UCSD-AML1 (cell line): ENCODE measurements at regions not wholly inside any gene's neighbourhood (a gene's known extent, or its start where the extent isn't known, plus 50 kb on each side); places are given as distances from the start of the nearest gene placed in this dataset.
"Not testable (repeated sequence)": the region's sequence is repeated elsewhere in the genome, so short reads cannot be mapped to it uniquely, and the experiment has no call there.

Experiments used
- DNase-seq: peaks from one replicate; lab custom pipeline; 2025; ENCODE audit not compliant: unreplicated experiment; lab: John Stamatoyannopoulos, UW

DNA sequence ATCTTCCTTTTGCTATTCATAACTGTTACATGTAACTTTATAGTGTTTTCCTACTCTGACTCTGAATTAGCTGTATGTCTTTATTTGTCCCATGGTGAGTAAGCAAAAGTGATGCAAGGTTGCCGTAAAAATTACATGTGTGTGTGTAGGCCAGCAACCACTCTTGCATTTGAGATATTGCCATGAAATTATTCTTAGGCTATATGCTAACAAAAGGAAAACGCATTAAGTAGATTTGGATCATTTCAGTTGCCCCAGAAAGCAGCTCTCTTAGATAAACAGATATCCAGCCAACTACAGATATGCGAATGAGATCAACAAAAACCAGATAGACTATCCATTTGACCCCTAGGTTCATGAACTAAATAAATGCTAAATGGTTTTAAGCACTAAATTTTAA, 73.6 kb downstream of the CYLC2 start:
- no peak for DNase-seq

DNA sequence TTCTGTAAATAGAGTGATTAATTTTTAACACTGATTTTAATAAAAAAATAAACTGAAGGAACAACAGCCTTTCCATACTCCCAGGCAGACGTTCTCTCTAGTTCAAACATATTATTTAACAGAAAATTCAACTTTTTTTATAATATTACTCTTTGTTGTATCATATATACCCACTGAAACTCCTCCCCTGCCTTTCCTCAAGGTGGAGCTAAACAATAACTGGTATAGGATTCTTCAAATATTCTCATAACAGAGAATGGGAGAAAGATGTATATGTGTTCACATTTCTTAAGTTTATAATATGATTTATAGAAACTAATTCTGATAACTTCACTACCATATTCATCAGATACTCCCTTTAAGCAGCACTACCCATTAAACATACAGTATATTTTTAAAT, 83.4 kb downstream of the CYLC2 start:
- no peak for DNase-seq

DNA sequence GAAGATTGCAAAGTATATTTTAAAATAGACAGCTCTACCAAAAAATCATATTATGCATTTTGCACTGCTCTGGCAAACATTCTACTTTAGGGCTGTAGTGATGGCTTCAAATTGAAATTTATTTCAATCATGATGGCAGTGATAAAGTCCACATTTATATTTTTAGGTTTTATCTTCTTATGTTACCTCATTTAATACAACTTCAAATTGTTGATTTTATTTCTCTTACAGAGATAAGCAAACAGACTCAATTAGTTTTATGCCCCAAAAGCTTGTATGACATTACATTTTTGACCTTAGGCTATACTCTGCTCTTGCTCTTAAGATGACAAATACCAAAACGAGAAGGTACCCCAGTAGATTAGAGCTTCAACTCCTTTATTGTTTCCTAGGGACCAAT, 87.4 kb downstream of the CYLC2 start:
- no peak for DNase-seq

DNA sequence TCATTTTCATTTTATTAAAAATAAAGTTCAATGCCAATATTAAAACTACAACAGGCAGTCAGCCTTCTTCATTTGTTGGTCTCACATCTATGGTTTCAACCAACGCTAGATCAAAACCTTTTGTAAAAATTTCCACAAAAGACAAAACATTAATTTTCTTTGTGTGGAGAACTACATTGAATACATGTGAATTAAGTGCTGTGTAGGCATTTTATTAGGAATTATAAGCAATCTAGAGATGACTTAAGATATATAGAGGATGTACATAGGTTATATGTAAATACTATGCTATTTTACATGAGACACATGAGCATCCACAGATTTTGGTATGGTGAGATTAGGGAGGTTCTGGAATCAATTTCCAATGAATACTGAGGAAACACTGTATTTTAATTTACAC, 94.2 kb downstream of the CYLC2 start:
- no peak for DNase-seq

DNA sequence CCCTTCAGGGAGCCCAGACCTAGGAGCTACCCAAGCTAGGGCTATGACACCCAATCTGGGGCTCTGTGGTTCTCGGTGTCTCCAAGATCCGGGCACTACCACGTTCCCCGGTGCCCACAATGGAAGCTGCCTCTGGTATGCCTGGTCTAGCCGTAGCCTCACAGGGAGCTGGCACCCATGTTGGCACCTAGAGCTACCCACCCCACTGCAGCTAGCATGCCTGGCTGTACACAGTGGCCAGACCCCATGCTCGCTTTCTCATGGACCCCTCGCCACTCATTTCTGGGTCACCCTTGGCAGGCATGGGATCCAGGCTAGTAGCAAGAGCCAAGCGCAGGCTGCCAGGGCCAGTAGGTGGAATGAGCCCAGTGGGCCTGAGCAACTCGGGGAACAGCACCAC, 109.0 kb downstream of the CYLC2 start:
- DNase-seq: no peak

DNA sequence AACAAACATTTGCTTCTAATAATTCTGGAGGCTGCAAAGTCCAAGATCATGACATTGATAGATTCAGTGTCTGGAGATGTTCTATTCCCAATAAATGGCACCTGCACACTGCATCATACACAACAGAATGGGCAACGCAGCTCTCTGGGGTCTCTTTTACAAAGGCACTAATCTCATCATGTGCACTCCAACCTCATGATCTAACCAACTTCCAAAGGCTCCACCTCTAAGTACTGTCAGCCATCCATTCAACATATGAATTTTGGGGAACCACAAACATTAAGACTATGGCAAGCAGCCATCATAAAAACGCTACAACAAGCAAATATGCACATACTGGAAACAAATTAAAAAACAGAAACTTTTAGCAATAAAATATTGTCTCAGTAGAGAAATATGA, 121.1 kb downstream of the CYLC2 start:
- no peak for DNase-seq

DNA sequence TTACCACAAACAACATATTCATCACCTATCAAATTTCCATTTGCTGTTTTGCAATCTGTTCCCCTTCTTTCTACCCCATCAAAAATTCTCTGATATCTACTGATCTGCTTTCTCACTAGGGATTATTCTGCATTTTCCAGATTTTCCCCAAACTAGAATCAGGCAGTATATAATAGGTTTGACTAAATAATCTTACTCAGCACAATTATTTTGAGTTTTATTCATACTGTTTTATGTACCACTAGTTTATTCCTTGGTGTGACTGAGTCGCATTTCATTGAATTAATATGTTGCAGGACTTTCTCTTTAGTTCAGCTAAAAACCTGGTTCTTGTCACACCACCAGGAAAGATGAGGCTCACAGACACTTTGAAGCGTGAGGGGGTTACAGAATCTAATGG, 131.4 kb downstream of the CYLC2 start:
- no peak for DNase-seq

DNA sequence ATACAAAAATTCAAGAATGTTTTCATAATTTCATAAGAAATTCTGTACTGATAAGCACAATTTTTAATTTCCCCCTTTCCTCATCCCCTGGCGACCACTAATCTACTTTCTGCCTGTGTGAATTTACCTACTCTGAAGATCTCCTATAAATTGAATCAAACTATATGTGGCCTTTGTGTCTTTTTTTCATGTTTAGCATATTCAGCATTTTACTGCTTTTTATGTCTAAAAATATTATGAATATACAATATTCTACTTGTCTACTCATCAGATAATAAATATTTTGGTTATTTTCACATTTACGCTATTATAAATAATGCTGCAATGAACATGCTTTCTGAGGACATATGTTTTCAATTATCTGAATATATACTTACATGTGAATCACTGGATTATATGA, 144.8 kb downstream of the CYLC2 start:
- no peak for DNase-seq

DNA sequence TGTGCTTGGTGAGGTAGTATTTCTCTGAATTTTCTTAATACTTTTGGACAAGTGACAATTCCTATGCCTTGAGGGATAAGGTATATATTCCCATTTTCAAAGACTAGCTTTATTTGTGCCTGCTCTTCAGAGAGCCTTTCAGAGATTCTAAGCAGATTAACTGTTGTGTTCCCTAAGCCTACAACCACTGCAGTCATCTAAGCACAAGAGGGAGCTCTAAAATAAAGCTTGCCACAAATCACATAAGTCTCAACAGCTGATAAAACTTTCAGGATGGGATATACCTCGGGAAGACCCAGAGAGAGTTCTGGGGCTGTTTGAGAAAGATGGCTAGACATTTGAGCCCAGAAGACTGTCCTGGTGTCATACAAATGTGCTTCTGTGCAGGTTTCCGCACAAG, 157.3 kb downstream of the CYLC2 start:
- no peak for DNase-seq

DNA sequence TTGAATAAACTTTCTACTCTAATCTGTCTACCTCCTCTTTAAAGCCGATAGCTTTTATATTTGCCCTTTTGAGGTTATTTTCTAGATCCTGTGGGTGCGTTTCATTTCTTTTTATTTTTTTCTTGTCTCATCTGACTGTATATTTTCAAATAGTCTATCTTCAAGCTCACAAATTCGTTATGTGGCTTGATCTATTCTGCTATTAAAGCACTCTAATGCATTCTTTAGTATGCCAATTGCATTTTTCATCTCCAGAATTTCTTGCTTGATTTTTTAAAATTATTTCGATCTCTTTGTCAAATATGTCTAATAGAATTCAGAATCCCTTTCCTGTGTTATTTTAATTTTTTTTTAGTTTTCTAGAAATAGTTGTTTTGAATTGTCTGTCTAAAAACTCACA, 172.4 kb downstream of the CYLC2 start:
- no peak for DNase-seq

DNA sequence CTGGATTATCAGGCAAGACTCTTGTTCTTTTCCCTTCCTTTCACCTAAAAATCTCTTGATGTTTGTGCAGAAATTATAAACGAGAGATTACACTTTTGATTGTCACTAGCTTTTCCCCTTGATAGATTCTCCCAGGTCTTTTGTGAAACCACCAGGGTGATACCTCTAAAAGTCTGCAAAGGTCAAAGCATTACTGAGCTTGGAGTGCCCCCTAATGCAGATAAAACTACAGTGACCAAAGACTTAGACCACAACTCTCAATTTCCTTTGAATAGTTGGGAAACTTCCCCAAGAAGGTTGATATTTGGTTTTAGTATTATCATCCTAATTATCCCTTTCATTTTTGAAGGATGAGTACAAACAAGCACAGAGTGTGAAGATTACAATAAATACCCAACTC, 173.1 kb downstream of the CYLC2 start:
- no peak for DNase-seq

DNA sequence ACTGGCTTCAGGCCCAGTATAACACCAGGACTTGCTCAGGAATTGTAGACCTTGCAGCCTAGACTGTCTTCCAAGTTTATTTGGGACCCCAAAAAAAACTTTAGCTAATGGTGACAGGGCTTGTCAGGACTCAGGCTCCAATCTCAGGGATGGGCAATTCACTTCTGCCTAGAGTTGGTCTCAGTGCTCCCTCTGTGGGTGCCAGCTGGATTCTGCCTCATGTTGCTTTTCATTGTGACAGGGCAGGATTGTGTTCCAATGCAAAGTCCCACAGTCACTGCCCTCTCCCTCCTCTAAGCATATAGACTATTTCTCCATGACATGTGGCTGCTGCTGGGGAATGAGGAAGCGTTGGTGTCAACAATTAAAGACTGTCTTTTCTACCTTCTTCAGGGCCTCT, 174.7 kb downstream of the CYLC2 start:
- no peak for DNase-seq

DNA sequence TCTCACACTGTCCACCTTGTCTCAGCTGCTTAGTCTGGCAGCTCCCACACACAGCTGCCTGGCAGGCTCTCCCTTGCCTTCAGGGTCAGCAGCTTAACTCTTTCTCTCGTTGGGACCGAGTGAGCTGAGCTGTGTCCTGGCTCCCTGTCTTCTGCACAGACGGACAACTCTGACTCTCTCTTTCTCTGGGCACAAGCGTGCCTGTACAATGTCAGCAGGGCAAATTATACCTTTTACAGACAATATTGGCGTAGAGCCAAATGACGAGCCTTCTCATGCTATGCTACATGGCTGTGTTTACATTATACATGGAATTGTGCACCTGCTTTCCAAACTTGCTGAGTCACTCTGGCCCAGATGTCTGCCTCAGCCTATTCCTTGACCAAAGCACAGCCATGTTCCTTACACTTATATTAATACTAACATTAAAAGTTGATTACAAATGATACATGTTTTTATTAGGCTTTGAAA, 188.6 kb downstream of the CYLC2 start:
- no peak for DNase-seq

DNA sequence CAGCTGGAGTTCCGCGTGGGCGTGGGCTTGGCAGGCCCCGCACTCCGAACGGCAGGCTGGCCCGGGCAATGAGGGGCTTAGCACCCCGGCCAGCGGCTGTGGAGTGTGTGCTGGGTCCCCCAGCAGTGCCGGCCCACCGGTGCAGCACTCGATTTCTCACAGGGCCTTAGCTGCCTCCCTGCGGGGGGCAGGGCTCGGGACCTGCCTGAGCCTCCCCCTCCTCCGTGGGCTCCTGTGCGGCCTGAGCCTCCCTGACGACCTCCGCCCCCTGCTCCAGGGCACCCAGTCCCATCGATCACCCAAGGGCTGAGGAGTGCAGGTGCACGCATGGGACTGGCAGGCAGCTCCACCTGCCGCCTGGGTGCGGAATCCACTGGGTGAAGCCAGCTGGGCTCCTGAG, 191.8 kb downstream of the CYLC2 start:
- DNase-seq: no peak

DNA sequence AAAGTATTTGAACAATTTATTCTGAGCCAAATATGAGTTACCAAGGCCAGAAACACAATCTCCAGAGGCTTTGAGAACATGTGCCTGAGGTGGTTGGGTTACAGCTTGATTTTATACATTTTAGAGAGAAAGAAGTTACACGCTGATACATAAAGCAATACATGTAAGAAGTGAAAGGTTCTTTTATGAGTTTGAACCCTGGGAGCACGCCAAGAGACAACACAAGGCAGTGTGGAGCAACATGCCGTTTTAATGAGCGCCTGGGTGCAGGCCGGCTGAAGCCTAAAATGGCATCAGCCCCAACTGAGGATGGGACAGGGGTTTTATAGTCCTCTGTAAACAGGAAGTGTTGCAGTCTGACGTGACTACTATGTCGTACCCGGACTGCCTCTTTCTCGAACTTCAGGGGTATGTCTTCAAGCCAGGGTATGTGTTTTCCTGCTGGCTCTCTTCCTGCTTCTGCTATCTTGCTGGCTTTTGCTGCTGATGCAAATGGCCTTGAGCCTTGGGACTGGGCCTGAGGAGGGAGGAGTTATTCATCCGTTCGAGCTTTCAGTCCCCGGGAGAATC, 193.7 kb downstream of the CYLC2 start:
- no peak for DNase-seq

DNA sequence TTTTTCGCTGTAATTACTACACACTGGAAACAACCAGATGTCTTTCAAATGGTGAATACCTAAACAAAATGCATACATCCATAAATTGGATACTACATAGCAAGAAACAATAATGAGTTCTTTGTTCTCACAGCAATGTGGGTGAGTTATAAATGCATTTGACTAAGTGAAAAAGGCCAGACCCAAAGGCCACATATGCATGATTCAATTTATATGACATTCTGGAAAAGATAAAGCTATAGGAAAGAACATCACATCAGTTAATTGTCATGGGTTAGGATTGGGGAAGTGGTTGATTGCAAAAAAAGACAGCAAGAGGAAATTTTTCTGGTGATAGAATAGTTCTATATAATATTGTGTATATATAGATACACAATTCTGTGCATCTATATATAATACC, 198.9 kb downstream of the CYLC2 start:
- no peak for DNase-seq

DNA sequence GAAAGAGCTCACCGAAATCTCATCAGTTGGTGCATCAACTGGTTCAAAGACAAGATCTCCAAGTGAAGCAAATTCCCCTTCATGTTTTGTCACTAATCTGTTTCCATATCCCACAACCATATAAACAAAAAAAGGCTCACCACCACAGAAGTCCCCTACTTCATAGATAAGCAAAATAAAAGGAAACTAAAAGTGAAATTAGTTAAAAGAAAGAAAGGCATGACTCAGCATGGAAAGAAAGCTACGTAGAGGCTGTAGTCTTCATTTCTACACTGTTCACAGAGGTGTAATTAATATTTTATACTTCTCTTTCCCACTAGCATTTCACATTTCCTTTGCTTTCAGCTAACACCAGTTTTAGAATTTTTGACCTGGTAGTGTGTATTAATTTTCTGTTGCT, 208.0 kb downstream of the CYLC2 start:
- DNase-seq: no peak

DNA sequence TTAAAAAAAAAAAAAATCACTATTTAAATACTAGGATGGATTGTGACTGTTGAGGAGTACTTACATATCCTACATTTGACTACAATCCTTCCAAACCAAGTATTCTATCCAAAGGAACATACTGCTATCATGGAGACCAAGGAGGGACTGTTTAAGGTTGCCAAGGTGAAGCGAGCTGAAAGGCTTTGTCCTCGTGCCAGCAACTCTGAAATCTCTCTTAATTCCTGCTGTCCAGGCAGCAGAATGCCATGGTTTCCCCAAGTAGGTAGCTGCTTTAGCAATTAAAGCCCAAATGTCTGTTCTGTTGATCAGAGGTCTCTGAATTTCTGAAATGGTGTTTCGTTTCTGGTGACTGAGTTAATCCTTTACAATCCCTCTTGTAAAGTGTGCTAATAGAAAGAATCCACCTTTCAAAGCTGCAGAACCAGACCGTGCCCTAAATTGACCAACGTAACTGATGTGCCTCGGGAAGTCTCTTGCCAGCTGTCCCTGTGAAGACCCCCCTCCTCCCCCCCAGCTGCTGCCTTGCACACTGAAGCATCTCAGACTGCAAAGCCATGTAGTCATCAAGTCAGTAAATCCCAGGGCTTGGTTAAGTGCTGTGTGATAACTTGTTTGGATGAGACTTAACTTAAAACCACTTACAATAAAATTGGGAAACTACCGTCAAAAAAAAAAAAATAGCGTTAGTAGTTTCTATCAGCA, 210.9 kb downstream of the CYLC2 start:
- DNase-seq: not testable (repeated sequence)

DNA sequence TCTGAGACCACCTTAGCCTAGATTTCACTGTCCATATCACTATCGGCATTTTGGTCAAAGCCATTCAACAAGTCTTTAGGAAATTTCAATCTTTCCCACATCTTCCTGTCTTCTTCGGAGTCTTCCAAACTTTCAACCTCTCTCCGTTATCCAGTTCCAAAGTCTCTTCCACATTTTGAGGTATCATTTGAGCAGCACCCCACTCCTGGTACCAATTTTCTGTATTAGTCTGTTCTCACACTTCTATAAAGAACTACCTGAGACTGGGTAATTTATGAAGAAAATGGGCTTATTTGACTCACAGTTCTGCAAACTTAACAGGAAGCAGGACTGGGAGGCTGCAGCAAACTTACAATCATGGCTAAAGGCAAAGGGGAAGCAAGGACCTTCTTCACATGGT, 215.5 kb downstream of the CYLC2 start:
- no peak for DNase-seq

DNA sequence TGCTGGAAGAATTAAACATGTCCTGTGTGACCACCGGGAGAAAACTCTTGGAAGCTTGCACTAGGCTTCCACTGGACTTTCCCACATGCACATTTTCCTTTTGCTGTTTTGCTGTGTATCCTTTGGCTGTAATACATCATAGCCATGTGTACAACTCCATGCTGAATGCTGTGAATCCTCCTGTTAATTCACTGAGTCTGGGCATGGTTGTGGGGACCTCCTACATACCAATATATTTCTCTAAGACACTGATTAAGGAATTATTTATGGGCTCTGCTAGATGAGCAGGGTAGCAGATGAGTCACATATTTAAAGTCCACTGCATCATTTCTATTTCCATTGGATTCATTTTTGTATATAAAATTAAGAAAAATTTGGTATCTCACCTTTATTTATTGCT, 220.1 kb downstream of the CYLC2 start:
- DNase-seq: no peak

DNA sequence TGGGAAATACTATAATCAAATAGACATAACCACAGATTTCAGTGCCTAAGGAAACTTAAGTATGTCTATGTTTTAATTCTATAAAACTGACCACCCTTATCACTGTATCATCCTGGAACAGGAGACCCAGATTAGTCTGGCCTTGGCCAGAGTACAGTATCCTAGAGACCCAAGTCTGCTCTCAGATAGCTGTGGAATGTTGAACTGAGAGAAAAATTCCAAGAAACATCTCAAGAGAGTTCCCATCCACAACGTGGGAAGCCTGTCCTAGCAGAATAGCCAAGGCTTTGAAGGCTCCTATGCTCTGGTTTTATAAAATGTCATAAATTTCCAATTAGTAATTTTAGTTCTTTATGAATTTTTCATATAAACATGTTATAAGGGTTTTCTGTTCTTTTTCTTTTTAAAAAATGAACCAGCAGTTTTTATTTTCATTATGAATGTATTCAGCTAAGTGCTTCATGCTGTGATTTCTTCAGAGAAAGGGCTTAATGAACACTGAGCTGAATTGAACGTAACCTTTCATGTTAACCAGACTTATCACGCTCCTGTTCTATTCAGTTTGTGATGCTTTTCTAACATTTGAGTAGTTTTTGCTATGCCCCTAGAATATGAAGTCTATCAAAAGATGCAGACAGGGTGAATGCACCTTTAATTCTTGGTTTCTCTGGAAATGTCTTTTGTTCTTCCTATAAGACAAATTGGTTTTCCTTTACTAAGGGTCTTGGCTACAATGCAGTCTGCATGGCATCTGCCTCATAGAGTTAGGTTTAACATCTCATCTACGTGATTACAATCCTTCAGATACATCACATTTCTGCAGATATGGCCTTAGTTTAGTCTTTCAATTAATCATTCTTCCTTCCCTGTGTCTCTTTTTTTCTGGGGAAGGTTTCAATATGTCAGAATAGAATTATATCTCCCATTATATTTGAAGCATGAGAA, 230.8 kb downstream of the CYLC2 start:
- no peak for DNase-seq

DNA sequence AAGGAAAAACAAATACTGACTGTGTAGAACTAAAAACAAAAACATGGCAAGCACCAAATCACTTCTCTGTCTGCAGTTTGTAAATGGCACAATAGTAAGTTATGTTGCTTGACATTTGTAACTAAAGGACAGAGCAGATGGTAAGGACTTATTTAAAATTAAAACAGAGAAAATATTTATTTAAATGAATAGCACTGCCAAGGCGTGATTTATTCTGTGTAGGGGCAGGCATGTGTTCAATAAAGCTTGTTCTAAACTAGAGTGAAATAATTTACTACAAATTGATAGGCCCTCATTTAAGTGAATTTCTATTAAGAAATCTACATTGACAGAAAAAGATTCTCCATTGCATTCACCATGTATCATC, 231.5 kb downstream of the CYLC2 start:
- no peak for DNase-seq
